ENCODE measurements at regions not wholly inside any gene's neighbourhood (a gene's known extent, or its start where the extent isn't known, plus 50 kb on each side); places are given as distances from the start of the nearest gene placed in this dataset.
"Not testable (repeated sequence)": the region's sequence is repeated elsewhere in the genome, so short reads cannot be mapped to it uniquely, and the experiment has no call there.

DNA sequence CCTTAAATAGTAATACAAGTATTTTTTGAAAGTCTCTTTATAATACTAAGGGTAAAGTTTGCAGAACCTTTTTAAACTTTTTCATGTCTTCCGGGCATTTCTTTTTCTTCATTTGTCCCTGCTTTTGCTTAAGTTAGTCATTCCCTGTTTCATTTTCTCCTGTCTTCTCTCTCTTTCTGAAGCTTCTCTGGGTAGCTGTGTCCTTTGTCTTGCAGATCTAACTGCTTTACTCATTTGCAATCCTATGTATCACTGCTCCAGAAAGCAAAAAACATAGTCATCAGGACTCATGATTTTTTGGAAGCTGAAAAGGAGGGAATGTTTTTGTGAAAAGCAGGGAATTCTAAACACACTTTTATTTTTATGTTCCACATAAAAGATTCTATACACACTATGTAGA, 301.7 kb downstream of the MRPS30 start:
- no peak overlapping the region for H3K4me3 ChIP-seq (ENCODE audit: low read depth, low read length)
- TF ChIP-seq, protein P1, sequence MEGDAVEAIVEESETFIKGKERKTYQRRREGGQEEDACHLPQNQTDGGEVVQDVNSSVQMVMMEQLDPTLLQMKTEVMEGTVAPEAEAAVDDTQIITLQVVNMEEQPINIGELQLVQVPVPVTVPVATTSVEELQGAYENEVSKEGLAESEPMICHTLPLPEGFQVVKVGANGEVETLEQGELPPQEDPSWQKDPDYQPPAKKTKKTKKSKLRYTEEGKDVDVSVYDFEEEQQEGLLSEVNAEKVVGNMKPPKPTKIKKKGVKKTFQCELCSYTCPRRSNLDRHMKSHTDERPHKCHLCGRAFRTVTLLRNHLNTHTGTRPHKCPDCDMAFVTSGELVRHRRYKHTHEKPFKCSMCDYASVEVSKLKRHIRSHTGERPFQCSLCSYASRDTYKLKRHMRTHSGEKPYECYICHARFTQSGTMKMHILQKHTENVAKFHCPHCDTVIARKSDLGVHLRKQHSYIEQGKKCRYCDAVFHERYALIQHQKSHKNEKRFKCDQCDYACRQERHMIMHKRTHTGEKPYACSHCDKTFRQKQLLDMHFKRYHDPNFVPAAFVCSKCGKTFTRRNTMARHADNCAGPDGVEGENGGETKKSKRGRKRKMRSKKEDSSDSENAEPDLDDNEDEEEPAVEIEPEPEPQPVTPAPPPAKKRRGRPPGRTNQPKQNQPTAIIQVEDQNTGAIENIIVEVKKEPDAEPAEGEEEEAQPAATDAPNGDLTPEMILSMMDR (IDR thresholded peaks at IDR 0.05; ENCODE audit: borderline replicate concordance, insufficient read depth, low read depth, low read length) = no peak

DNA sequence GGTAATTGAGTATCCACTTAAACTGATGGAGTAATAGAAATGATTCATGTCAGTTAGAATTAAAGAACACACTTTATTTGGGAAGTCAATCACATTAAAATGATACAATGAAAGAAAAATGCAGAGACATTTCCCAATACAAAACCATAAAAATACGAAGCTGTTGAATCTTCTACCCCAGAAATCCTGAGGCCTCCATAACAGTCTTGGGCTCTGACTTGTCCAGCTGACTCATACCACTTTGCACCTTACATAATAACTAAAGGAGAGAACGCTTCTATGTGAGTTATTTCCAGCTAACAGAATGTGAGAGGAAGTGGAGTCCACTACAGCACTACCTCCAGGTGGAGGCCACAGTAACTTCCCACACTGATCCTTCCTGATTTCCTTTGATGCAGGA, 305.0 kb downstream of the MRPS30 start:
- TF ChIP-seq, protein P1 (IDR thresholded peaks at IDR 0.05; ENCODE audit: borderline replicate concordance, insufficient read depth, low read depth, low read length) = no peak
- no peak overlapping the region for H3K4me3 ChIP-seq (ENCODE audit: low read depth, low read length)

DNA sequence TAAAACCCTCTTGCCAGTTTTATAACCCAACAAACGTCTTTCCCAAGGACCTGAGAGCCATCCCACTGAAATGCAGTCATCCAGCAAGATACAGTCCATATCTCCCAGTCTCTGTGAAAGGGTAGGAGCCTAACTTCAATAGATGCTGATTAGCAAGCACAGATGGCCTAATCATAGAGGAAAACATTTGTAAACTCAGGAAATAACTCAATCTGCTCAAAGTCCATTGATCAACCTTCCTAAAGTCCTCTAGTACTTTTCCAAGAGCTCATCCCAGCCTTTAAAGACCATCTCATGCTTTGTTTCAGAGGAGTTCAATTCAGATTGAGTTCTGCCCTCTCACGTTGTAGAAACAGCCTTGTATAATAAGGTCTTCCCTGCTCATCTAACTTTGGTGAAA, 324.2 kb downstream of the MRPS30 start:
- TF ChIP-seq, protein P1 (IDR thresholded peaks at IDR 0.05; ENCODE audit: borderline replicate concordance, insufficient read depth, low read depth, low read length) = no peak
- no peak overlapping the region for H3K4me3 ChIP-seq (ENCODE audit: low read depth, low read length)

DNA sequence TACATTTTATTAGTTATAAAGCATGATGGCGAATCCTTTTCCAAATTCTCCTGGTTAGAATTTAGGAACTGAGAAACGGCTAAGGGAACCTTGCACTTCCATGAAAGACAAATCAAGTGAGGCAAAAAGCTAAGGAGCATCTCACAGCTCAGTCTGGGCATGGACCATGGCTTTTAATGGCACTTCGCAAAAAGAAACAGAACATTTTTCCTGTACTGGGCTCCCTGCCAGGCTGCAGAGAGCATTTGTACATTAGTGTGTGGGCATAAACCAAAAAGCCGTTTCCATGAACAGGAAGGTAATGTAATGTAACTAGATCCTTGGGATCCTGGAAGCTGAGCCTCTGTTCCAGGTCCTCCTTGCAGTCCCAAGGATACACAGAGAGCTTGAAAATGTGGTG, 354.2 kb downstream of the MRPS30 start:
- TF ChIP-seq, protein P1 (IDR thresholded peaks at IDR 0.05; ENCODE audit: borderline replicate concordance, insufficient read depth, low read depth, low read length) = no peak
- no peak overlapping the region for H3K4me3 ChIP-seq (ENCODE audit: low read depth, low read length)

DNA sequence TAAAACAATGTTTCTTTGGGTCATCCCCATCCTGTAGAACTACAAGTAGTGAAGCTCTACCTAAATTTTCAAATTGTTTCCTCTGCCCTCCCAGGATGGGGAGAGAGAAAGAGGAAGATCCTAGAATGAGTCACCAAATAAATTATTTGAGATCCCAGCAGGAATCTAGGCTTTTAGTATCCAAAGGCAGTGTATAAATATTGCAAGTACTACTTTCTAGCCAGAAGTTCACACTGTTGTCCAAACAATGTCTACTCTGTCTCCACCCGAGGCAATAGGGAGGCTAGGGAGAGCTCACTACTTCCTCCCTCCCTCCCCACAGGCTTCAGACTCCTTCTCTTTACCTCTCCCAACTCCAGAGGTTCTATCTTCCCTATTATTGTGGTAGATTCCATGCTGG, 362.8 kb downstream of the MRPS30 start:
- TF ChIP-seq, protein P1 (IDR thresholded peaks at IDR 0.05; ENCODE audit: borderline replicate concordance, insufficient read depth, low read depth, low read length) = no peak
- no peak overlapping the region for H3K4me3 ChIP-seq (ENCODE audit: low read depth, low read length)

DNA sequence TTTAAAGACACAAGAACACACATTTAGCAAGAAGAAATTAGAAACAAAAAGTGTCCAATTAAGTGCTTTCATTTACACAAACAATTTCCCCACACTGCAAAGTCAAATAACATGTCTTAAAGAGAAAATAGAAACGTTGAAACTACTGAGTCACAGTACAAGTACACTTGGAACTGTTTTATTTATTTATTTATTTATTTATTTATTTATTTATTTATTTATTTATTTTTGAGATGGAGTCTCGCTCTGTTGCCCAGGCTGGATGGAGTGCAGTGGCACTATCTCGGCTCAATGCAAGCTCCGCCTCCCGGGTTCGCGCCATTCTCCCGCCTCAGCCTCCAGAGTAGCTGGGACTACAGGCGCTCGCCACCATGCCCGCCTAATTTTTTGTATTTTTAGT, 363.9 kb downstream of the MRPS30 start:
- H3K4me3 ChIP-seq (ENCODE audit: low read depth, low read length) = not testable (repeated sequence)

DNA sequence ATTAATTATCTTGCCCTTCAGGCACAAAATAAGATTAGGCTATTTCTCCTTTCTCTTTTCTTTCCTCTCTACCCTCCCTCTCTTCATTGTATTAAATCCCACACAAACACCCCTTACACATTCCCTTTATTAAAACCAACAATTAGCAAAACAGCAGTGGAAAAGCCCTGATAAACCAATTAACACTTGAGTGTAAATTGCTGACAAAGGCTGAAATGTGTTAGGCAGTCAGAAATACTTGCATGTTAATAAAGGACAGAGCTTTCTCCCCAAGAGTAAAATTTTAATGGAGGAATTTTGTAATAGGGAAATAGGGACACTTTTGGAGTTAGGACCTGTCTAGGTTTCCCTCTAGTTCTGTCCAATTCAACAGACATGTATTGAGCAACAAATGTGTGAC, 370.9 kb downstream of the MRPS30 start:
- H3K4me3 ChIP-seq (ENCODE audit: low read depth, low read length) = no peak overlapping the region
- TF ChIP-seq, protein P1 (IDR thresholded peaks at IDR 0.05; ENCODE audit: borderline replicate concordance, insufficient read depth, low read depth, low read length) = no peak

DNA sequence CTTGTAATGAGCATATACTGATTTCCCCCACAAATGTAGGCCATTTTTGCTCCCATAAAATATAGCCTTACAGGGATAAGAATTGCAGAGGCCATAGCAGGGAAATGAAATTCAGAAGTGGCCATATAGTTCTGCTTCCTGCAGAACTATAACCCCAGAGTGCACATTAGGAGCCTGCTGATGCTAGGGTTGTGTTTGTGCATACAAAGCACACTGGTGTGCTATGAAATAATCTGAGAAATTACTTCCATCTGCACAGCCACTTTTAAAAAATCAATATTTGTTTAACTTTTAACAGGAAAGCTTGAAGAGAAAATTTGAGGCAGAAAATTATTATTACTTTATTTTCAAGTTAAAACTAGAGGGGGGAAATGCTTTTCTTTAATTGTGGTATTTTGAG, 380.3 kb downstream of the MRPS30 start:
- no peak overlapping the region for H3K4me3 ChIP-seq (ENCODE audit: low read depth, low read length)
- TF ChIP-seq, protein P1 (IDR thresholded peaks at IDR 0.05; ENCODE audit: borderline replicate concordance, insufficient read depth, low read depth, low read length) = no peak
